Thoracic aorta (tissue), 2 donors: ENCODE measurements at regions not wholly inside any gene's neighbourhood (a gene's known extent, or its start where the extent isn't known, plus 50 kb on each side); places are given as distances from the start of the nearest gene placed in this dataset.

Experiments
- ATAC-seq: fragments of 150-250 bp; one replicate; pipeline ENCODE4 v1.8.0; 2017; ENCODE audit warnings: low read depth; ENCODE audit not compliant: insufficient number of reproducible peaks, low FRiP score
- DNase-seq: peaks from one replicate; pipeline ENCODE4 v3.0.0-alpha.2; 2020; ENCODE audit warnings: low spot score
- H3K27ac ChIP-seq, 2 donors: fragments of 200-600 bp; sonication (generic); 1 replicate in 1 of 2; 2 replicates in 1 of 2; pipeline ENCODE4 v1.5.1; 2016; ENCODE audit warnings: mild to moderate bottlenecking in 2 of 2, moderate library complexity in 2 of 2
- H3K27me3 ChIP-seq: fragments of 200-600 bp; sonication (generic); replicated peaks from 2 replicates; pipeline ENCODE4 v1.6.0; 2016; ENCODE audit warnings: mild to moderate bottlenecking; ENCODE audit not compliant: insufficient read depth
- H3K36me3 ChIP-seq: fragments of 200-600 bp; sonication (generic); one replicate; pipeline ENCODE4 v1.5.1; 2016
- H3K4me1 ChIP-seq, 2 donors: fragments of 200-600 bp; sonication (generic); 1 replicate in 1 of 2; 2 replicates in 1 of 2; pipeline versions ENCODE4 v1.5.1 to v1.6.0; 2016; ENCODE audit warnings: low read depth in 2 of 2, mild to moderate bottlenecking in 1 of 2; ENCODE audit not compliant: control insufficient read depth in 1 of 2
- H3K4me3 ChIP-seq: fragments of 200-600 bp; sonication (generic); 2 replicates; pipeline ENCODE4 v1.5.1; 2016; ENCODE audit warnings: mild to moderate bottlenecking
- H3K9me3 ChIP-seq: fragments of 200-600 bp; sonication (generic); 2 replicates; pipeline ENCODE4 v1.5.1; 2016
- TF ChIP-seq, protein P1 (sequence below): fragments of 200-600 bp; sonication (generic); IDR thresholded peaks from one replicate; pipeline ENCODE4 v1.5.1; 2019; ENCODE audit warnings: antibody characterized with exemption

DNA sequence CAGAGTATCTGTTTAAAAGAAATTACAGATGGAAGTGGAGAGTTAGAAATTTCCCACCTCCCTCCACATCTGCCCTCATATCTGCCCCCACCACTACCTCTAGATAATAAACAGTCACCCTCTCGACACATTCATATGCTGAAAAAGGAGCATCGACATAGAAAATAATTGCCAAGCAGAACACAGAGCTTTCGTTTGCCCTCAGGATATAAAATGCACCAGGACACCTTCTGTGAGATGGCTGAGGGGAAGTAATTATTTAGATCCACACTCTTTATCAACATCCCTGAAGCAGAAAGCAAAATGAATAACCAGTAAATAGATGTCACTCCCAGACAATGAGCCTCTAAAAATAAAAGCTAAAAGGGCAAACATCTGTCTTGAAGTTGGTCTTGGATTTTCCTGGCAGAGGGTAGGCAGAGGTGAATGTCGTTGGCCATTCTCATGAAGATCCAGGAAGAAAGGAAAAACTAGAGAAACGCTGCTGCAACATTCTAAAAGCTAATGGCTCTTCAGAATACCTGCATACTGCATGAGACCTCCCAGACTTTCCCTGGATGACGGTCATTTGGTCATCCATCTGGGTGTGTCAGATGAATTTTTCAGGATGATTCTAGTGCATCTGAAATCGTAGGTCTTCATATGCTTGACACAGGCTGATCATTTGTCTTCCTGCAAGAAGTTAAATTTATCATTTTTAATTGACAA lies 527.5 kb downstream of the RFC3 start:
- ATAC-seq, result no peak
- Histone ChIP-seq H3K9me3 (no peaks in the 10 kb centered on the region), H3K4me1 (no peaks in the 10 kb centered on the region), H3K27ac (no peak overlapping the region), H3K36me3 (no peaks in the 10 kb centered on the region), H3K27me3 (no peaks in the 10 kb centered on the region), H3K4me3 (no peak overlapping the region)
- DNase-seq, result no peak
- TF ChIP-seq, protein P1, sequence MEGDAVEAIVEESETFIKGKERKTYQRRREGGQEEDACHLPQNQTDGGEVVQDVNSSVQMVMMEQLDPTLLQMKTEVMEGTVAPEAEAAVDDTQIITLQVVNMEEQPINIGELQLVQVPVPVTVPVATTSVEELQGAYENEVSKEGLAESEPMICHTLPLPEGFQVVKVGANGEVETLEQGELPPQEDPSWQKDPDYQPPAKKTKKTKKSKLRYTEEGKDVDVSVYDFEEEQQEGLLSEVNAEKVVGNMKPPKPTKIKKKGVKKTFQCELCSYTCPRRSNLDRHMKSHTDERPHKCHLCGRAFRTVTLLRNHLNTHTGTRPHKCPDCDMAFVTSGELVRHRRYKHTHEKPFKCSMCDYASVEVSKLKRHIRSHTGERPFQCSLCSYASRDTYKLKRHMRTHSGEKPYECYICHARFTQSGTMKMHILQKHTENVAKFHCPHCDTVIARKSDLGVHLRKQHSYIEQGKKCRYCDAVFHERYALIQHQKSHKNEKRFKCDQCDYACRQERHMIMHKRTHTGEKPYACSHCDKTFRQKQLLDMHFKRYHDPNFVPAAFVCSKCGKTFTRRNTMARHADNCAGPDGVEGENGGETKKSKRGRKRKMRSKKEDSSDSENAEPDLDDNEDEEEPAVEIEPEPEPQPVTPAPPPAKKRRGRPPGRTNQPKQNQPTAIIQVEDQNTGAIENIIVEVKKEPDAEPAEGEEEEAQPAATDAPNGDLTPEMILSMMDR, result no peak

DNA sequence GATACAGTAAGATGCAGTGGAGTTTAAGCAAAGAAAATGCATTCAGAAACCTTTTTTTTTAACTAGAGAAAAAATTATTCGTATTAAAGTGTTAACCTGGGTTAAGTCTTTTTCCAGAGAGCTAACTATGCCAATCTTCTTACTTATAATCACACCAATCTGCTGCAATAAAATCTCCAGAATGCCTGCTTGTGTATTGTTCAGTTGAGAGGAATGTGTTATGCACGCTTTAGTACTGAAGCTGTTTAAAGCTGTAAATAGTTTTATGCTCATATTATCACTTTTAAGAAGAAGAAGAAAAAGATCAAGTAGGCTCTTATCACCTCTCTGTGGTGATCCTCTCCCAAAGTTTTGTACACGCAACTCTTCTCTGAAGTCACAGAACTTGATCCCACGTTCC lies 528.7 kb downstream of the RFC3 start:
- H3K4me3 ChIP-seq, result no peak overlapping the region
- DNase-seq (no peak), ATAC-seq (no peak)
- H3K4me1 ChIP-seq, result no peaks in the 10 kb centered on the region
- no peak overlapping the region for H3K27ac ChIP-seq
- no peaks in the 10 kb centered on the region for H3K27me3 ChIP-seq
- no peaks in the 10 kb centered on the region for H3K9me3 ChIP-seq
- no peaks in the 10 kb centered on the region for H3K36me3 ChIP-seq
- TF ChIP-seq, protein P1, result no peak

DNA sequence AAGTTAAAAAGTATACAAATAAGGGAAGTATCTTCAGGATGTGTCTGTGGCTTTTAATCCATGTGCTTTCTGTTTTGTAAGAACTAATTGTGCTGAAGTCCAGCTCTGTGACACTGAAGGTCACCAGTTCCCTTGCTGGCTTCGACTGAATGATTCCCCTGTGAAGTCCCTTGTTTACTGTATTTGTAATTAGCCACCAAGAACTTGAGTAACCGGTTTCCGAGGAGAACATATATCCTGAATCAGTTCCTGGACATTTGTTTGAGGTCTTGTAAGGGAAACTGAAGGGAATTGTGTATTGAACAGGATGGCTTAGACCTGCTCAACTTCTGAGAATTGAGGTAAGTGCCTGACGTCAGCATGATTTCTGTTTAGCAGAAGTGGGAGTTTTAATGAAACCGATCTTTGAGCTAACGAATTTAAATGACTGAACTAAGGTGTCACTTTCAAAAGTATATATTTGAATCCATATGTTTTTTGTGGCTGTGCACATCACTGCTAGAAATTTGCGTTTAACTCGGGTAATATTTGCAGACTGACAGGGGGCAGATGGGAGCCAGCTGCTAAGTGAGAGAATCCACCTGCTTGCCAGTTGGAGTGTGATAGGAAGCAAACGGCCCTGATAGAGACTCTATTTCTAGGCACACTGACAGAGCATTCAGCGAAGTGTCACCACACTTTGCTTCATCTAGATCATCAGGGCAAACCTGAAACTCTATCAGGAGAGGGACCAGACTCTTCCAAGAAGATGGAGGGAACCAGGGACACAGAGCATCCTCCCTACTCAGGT lies 530.0 kb downstream of the RFC3 start:
- H3K4me1 ChIP-seq, result no peaks in the 10 kb centered on the region
- no peaks in the 10 kb centered on the region for H3K9me3 ChIP-seq
- H3K36me3 ChIP-seq, result no peaks in the 10 kb centered on the region
- H3K27me3 ChIP-seq, result no peaks in the 10 kb centered on the region
- TF ChIP-seq, protein P1, result no peak
- H3K27ac ChIP-seq, result no peak overlapping the region
- ATAC-seq, result no peak
- DNase-seq, result no peak
- no peak overlapping the region for H3K4me3 ChIP-seq

DNA sequence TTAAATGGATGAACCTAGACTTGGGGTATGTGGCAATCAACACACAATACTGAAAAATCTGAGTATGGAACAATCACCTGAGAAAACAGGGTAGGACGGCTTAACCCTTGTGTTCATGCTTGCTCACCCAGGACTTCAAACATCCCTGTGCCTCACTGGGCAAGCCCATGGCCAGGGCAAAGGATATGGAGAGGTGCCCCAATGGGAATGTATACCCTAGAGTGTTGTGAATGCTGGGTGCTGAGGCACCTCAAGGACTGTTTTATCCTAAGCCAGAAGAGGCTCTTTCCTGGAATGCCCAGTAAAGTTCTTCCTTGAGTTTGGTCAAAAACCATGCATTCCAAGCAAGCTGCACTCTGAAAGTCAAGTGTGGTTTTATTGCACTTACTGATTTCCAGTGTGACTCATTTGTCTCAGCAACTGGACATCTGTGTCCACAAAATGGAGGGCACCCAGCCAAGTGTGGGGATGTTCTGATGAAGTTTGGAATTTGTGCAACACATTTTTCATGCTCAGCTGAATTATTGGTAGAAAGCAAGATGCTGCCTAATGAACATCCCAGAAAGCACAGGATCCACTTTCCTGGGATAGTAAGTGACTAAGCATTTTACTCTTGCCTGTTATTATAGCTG lies 531.3 kb downstream of the RFC3 start:
- Histone ChIP-seq H3K9me3 (no peaks in the 10 kb centered on the region), H3K4me1 (no peaks in the 10 kb centered on the region), H3K4me3 (no peak overlapping the region), H3K27me3 (no peaks in the 10 kb centered on the region), H3K27ac (no peak overlapping the region), H3K36me3 (no peaks in the 10 kb centered on the region)
- ATAC-seq (no peak), DNase-seq (no peak)
- TF ChIP-seq, protein P1, result no peak

DNA sequence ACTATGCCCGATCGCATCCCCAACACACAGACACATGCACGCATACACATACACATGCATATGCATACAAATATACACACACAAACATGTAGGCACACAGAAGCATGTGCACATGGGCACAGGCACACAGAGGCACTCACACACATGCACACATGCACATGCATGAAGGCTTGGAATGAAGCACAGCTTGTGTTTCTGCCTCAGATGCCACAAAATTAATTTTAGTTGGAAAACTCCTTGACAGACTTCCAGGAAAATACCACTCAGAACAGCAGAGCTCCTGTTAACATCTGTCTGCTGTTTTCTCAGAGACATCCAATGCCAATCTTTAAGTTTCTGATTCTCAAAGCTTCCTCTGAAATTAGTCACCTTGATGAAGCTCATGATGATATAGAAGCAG lies 532.7 kb downstream of the RFC3 start:
- no peak for ATAC-seq
- no peak overlapping the region for H3K4me3 ChIP-seq
- H3K27ac ChIP-seq, result no peak overlapping the region
- TF ChIP-seq, protein P1, result no peak
- H3K9me3 ChIP-seq, result no peaks in the 10 kb centered on the region
- no peaks in the 10 kb centered on the region for H3K36me3 ChIP-seq
- no peaks in the 10 kb centered on the region for H3K27me3 ChIP-seq
- no peaks in the 10 kb centered on the region for H3K4me1 ChIP-seq
- DNase-seq, result no peak
